H1 (cell line): ENCODE measurements at regions not wholly inside any gene's neighbourhood (a gene's known extent, or its start where the extent isn't known, plus 50 kb on each side); places are given as distances from the start of the nearest gene placed in this dataset.
A peak's percentile ranks its signal among the peaks of the same experiment; 100 is the strongest.

Experiments used
- ASH2L ChIP-seq: fragments of 200-600, 300-600 bp; sonication (generic); IDR thresholded peaks from one replicate; pipeline ENCODE4 v1.7.1; 2017; ENCODE audit warnings: low read length
- BRCA1 ChIP-seq: IDR thresholded peaks from 2 replicates; pipeline ENCODE4 v1.6.1; 2012; ENCODE audit warnings: low read depth, low read length, improper control_type of control experiment
- CEBPB ChIP-seq: IDR thresholded peaks from 2 replicates; pipeline ENCODE4 v1.6.1; 2012; ENCODE audit warnings: low read depth, low read length
- CTBP2 ChIP-seq: IDR thresholded peaks from 2 replicates; pipeline ENCODE4 v1.7.0; 2011; ENCODE audit warnings: borderline replicate concordance, mild to moderate bottlenecking, moderate library complexity, mixed read lengths, low read length; ENCODE audit not compliant: insufficient read depth, insufficient read length
- CTCF ChIP-seq, 3 experiments: IDR thresholded peaks; 1 replicate in 2 of 3; 2 replicates in 1 of 3; pipeline versions ENCODE4 v1.5.1 to v1.6.1; 2011; ENCODE audit warnings: low read length in 3 of 3, mild to moderate bottlenecking in 3 of 3, inconsistent platforms in 2 of 3, low read depth in 1 of 3, moderate library complexity in 1 of 3; ENCODE audit not compliant: insufficient read depth in 1 of 3; ENCODE audit errors: control extremely low read depth in 1 of 3
- E2F6 ChIP-seq: IDR thresholded peaks from 2 replicates; pipeline ENCODE4 v1.6.1; 2012; ENCODE audit warnings: inconsistent platforms
- GABPA ChIP-seq: IDR thresholded peaks from 2 replicates; pipeline ENCODE4 v1.6.1; 2011; ENCODE audit warnings: mild to moderate bottlenecking, low read length, moderate library complexity, borderline replicate concordance; ENCODE audit not compliant: insufficient read depth
- HDAC6 ChIP-seq: IDR thresholded peaks from one replicate; pipeline ENCODE4 v1.7.1; 2012; ENCODE audit warnings: low read depth, mild to moderate bottlenecking, inconsistent platforms, low read length, moderate library complexity
- JUN ChIP-seq: IDR thresholded peaks from 2 replicates; pipeline ENCODE4 v1.6.1; 2011; ENCODE audit warnings: low read depth, mild to moderate bottlenecking, improper control_type of control experiment, low read length
- JUND ChIP-seq: IDR thresholded peaks from 2 replicates; pipeline ENCODE4 v1.6.1; 2011; ENCODE audit warnings: mild to moderate bottlenecking, improper control_type of control experiment, low read length
- KDM4A ChIP-seq: IDR thresholded peaks from one replicate; pipeline ENCODE4 v1.7.1; 2012; ENCODE audit warnings: low read depth, mild to moderate bottlenecking, moderate library complexity, low read length, inconsistent platforms; ENCODE audit not compliant: severe bottlenecking
- NANOG ChIP-seq: IDR thresholded peaks from 2 replicates; pipeline ENCODE4 v1.6.1; 2011; ENCODE audit warnings: low read length, low read depth, mild to moderate bottlenecking, inconsistent platforms; ENCODE audit not compliant: insufficient read depth, poor library complexity, severe bottlenecking
- POU5F1 ChIP-seq: IDR thresholded peaks from 2 replicates; pipeline ENCODE4 v1.6.1; 2011; ENCODE audit warnings: low read depth, mild to moderate bottlenecking, low read length, moderate library complexity
- RAD21 ChIP-seq, 2 experiments: IDR thresholded peaks in 1 of 2; conservative IDR thresholded peaks in 1 of 2; 2 replicates each; pipeline ENCODE4 v1.6.1; 2011; ENCODE audit warnings: low read depth in 2 of 2, low read length in 2 of 2, improper control_type of control experiment in 1 of 2, inconsistent platforms in 1 of 2, mild to moderate bottlenecking in 1 of 2, moderate library complexity in 1 of 2
- RNF2 ChIP-seq: fragments of 200-900, 300-1000 bp; sonication (generic); IDR thresholded peaks from 2 replicates; pipeline ENCODE4 v1.7.1; 2016; ENCODE audit warnings: borderline replicate concordance, low read depth, mild to moderate bottlenecking, antibody characterized with exemption, low read length; ENCODE audit not compliant: poor library complexity, severe bottlenecking; ENCODE audit errors: missing control alignments
- SIN3A ChIP-seq, 2 experiments: IDR thresholded peaks in 1 of 2; conservative IDR thresholded peaks in 1 of 2; 2 replicates each; pipeline ENCODE4 v1.6.1; 2011 to 2012; ENCODE audit warnings: low read length in 2 of 2, improper control_type of control experiment in 1 of 2, low read depth in 1 of 2, mild to moderate bottlenecking in 1 of 2
- SIRT6 ChIP-seq: IDR thresholded peaks from one replicate; pipeline ENCODE4 v1.7.1; 2012; ENCODE audit warnings: low read length, inconsistent platforms
- TAF1 ChIP-seq: IDR thresholded peaks from 2 replicates; pipeline ENCODE4 v1.6.1; 2011; ENCODE audit warnings: mild to moderate bottlenecking, low read depth, low read length
- TBP ChIP-seq: IDR thresholded peaks from 2 replicates; pipeline ENCODE4 v1.6.1; 2011; ENCODE audit warnings: low read depth, low read length, improper control_type of control experiment
- TEAD4 ChIP-seq: IDR thresholded peaks from 2 replicates; pipeline ENCODE4 v1.6.1; 2012; ENCODE audit warnings: low read depth, low read length, inconsistent platforms, mixed read lengths

GRCh38 chr2:128638341-128639119 lies 319.9 kb upstream of the HS6ST1 start (continued):
- TF ChIP-seq RNF2 (no peak), E2F6 (no peak), RAD21 (IDR thresholded peaks at IDR 0.05 in 1 of 2, conservative IDR thresholded peaks at IDR 0.05 in 1 of 2; ENCODE audit: low read depth in 2 of 2, low read length in 2 of 2) (0 out of 4 replicates have a peak, but pooled peaks of 1 of the 2 experiments have one; percentile 9), JUND (no peak), JUN (no peak), SIRT6 (no peak), ASH2L (no peak), TBP (peak; percentile 40), KDM4A (no peak), BRCA1 (no peak), CTBP2 (peak; percentile 31), TEAD4 (peak; percentile 99), TAF1 (peak; percentile 40), SIN3A (conservative IDR thresholded peaks at IDR 0.05 in 1 of 2, IDR thresholded peaks at IDR 0.05 in 1 of 2; ENCODE audit: low read depth in 1 of 2, low read length in 2 of 2) (no peak), CTCF (IDR thresholded peaks at IDR 0.05; ENCODE audit: control extremely low read depth in 1 of 3, insufficient read depth in 1 of 3, low read depth in 1 of 3, low read length in 3 of 3) (no peak), CEBPB (no peak), HDAC6 (no peak), NANOG (peak; percentile 93), POU5F1 (peak; percentile 92), GABPA (no peak)
- TF ChIP-seq, all 59 proteins: peak for 17
